ENCODE measurements at regions not wholly inside any gene's neighbourhood (a gene's known extent, or its start where the extent isn't known, plus 50 kb on each side); places are given as distances from the start of the nearest gene placed in this dataset.

DNA sequence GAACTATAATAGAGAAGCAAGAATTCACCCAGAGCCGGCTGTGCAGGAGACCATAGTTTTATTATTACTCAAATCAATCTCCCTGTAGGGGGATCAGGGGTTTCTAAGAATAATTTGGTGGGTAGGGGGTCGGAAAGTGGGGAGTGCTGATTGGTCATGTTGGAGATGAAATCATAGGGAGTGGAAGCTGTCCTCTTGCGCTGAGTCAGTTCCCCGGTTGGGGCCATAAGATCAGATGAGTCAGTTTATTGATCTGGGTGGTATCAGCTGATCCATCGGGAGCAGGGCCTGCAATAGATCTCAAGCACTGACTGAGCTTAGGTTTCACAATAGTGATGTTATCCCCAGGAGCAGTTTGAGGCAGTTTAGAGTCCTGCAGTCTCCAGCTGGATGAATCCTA, 97.0 kb upstream of the SNRPN start:
- TF ChIP-seq YY1 (IDR thresholded peaks at IDR 0.05; ENCODE audit: insufficient read depth, insufficient read length) (no peak), ZNF274 (IDR thresholded peaks at IDR 0.05; ENCODE audit: low read depth, low read length) (no peak), SUZ12 (IDR thresholded peaks at IDR 0.05; ENCODE audit: extremely low read depth, insufficient read depth, insufficient read length) (no peak)

Data from NT2/D1 (cell line).